GM20000 (cell line): ENCODE measurements at regions not wholly inside any gene's neighbourhood (a gene's known extent, or its start where the extent isn't known, plus 50 kb on each side); places are given as distances from the start of the nearest gene placed in this dataset.
A peak's percentile ranks its signal among the peaks of the same experiment; 100 is the strongest.
"Not testable (repeated sequence)": the region's sequence is repeated elsewhere in the genome, so short reads cannot be mapped to it uniquely, and the experiment has no call there.

Source experiments
- DNase-seq: peaks from one replicate; pipeline ENCODE4 v3.0.0; 2012; ENCODE audit warnings: low spot score
- TF ChIP-seq, protein P1 (sequence below): IDR thresholded peaks from 2 replicates; pipeline ENCODE4 v1.5.1; 2012; ENCODE audit warnings: mild to moderate bottlenecking, control low read depth; ENCODE audit errors: extremely low read depth, missing control alignments

- no peak for DNase-seq
- TF ChIP-seq, protein P1, sequence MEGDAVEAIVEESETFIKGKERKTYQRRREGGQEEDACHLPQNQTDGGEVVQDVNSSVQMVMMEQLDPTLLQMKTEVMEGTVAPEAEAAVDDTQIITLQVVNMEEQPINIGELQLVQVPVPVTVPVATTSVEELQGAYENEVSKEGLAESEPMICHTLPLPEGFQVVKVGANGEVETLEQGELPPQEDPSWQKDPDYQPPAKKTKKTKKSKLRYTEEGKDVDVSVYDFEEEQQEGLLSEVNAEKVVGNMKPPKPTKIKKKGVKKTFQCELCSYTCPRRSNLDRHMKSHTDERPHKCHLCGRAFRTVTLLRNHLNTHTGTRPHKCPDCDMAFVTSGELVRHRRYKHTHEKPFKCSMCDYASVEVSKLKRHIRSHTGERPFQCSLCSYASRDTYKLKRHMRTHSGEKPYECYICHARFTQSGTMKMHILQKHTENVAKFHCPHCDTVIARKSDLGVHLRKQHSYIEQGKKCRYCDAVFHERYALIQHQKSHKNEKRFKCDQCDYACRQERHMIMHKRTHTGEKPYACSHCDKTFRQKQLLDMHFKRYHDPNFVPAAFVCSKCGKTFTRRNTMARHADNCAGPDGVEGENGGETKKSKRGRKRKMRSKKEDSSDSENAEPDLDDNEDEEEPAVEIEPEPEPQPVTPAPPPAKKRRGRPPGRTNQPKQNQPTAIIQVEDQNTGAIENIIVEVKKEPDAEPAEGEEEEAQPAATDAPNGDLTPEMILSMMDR: no peak
Observed at GRCh38 chr13:42417626-42418025, 145.7 kb downstream of the AKAP11 start.

DNA sequence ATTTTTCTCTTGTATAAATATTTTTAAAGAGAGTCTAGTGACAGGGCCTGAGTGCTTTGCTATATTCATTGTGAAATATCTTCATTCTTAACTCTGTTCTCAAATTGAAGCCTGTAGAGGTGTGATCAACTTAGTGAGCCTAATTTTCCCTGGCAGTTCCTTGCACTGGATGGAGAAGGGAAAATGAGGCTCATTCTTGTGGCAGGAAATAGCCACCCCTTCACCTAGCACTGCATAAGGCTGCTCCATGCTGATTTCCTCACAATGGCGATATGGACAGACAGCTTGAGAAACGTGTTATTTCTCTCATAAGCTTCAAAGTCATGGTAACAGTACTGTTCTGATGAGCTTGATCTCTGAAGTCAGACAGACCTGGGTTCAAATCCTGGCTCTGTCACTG lies 146.2 kb downstream of the AKAP11 start:
- no peak for DNase-seq

GRCh38 chr13:42420304-42420703 lies 148.4 kb downstream of the AKAP11 start:
- TF ChIP-seq, protein P1: no peak
- peak; percentile 49 for DNase-seq

More for the DNA sequence above, 146.2 kb downstream of the AKAP11 start:
- TF ChIP-seq, protein P1: no peak

DNA sequence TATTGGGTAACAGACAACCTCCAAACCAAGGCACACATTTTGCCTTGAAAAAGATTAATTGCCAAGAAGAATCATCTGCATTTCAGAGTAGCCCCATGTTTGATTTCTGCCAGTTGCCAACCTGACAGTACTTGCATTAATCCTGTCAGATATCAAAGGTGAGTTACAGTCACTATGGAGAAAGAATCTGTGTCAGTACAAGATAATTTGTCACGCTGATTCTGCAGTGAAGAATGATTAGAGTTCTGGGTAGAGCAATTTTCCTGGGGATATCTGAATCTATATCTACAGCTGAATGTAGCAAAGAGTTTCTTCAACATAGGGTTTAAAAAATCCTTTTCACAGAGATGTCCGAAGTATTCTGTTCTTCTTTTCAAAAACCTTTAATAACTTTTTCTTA lies 150.7 kb downstream of the AKAP11 start:
- no peak for DNase-seq
- TF ChIP-seq, protein P1: no peak

DNA sequence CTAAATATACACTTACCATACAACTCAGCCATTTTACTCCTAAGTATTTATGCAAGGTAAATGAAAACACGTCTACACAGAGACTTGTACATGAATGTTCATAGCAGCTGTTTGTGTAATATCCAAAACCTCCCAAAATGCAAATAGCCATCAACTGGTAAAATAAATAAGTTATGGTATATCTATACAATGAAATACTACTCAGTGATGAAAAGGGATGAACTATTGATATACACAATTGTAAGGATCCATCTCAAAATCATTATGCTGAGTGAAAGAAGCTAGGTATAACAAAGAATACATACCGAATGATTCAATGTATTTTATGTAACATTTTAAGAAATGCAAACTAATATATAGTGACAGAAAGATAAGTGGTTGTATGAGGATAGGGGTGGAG lies 149.8 kb upstream of the TNFSF11 start:
- TF ChIP-seq, protein P1: no peak
- DNase-seq: no peak

GRCh38 chr13:42445354-42445753 lies 128.6 kb upstream of the TNFSF11 start:
- no peak for DNase-seq
- TF ChIP-seq, protein P1: no peak

- not testable (repeated sequence) for DNase-seq
Observed at GRCh38 chr13:42446597-42446996, 127.4 kb upstream of the TNFSF11 start.

GRCh38 chr13:42453091-42453645 lies 120.8 kb upstream of the TNFSF11 start:
- DNase-seq: no peak

More at GRCh38 chr13:42453091-42453645, 120.8 kb upstream of the TNFSF11 start:
- TF ChIP-seq, protein P1: no peak
